Activated naive CD4-positive, alpha-beta T cell treated with anti-CD3 and anti-CD28 coated beads, Interleukin-2, amount 10 ng/mL, durations not matched to agents 7 days and 5 days (primary cell): ENCODE measurements at regions not wholly inside any gene's neighbourhood (a gene's known extent, or its start where the extent isn't known, plus 50 kb on each side); places are given as distances from the start of the nearest gene placed in this dataset.

ENCODE experiments used
- CTCF ChIA-PET: fragments of 350-600 bp; sonication (Branson Sonifier 250); formaldehyde crosslinking; loops from one replicate; lab custom pipeline; 2021; ENCODE audit warnings: antibody characterized with exemption; lab: Charles Lee
- DNase-seq: peaks from one replicate; pipeline ENCODE4 v3.0.0-alpha.2; 2020
- H3K27ac Mint-ChIP-seq: one replicate; pipeline ENCODE4 v1.8.0; 2021; ENCODE audit warnings: mild to moderate bottlenecking, moderate library complexity, mixed read lengths
- H3K27me3 Mint-ChIP-seq: one replicate; pipeline ENCODE4 v1.8.0; 2021; ENCODE audit warnings: mild to moderate bottlenecking, mixed read lengths
- H3K36me3 Mint-ChIP-seq: one replicate; pipeline ENCODE4 v1.8.0; 2021; ENCODE audit warnings: mixed read lengths
- H3K4me1 Mint-ChIP-seq: one replicate; pipeline ENCODE4 v1.8.0; 2021; ENCODE audit warnings: mixed read lengths
- H3K4me3 Mint-ChIP-seq: one replicate; pipeline ENCODE4 v1.8.0; 2021; ENCODE audit warnings: mild to moderate bottlenecking, moderate library complexity, mixed read lengths
- H3K9me3 Mint-ChIP-seq: one replicate; pipeline ENCODE4 v1.8.0; 2021; ENCODE audit warnings: mixed read lengths

DNA sequence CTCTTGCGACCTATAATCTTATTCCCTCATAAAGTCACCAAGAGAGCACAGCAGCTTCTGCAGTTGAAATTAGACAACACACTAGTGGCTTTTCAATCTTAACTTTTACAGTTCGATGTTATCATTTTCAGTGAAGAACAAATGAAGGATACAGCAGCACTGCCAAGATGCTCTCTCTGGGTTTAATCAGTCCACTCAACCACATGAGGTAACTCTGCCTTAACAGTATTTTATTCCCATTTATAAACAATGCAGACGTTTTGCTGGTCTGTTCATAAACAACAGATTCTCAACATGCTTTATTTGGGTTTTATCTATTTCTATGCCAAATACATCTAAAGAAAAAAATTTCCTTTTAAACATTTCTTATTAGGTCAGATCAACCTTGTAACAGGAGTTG is 646.0 kb upstream of the FAM241A start:
- Mint-ChIP-seq H3K27ac (no peak overlapping the region), H3K9me3 (no peaks in the 10 kb centered on the region), H3K4me3 (no peak overlapping the region), H3K27me3 (no peaks in the 10 kb centered on the region), H3K4me1 (no peaks in the 10 kb centered on the region), H3K36me3 (no peaks in the 10 kb centered on the region)
- CTCF ChIA-PET = interaction anchor here (0.7 kb wide), 1 partner anchor 21 kb away, joined by 3 read pairs; no protein-coding TSS in a partner anchor
- no peak for DNase-seq

DNA sequence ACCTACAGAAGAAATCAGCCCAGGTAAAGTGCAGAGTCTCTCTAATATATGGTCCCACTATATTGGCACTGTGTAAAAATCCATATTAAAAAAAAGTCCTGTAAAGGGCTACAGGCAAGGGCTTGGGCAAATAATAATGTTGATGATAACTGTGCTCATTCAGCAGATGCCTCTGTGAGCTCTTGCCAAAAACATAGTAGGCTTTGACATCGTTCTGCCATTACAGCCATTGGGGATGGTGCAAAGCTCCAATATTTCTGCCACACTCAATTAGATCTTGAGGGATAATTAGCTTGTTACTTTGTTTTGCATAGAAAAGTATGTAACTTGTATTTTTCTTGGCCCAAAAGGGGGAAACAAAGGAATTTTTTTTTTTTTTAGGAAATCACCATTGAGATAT is 645.5 kb upstream of the FAM241A start:
- Mint-ChIP-seq H3K9me3 (no peaks in the 10 kb centered on the region), H3K4me1 (no peaks in the 10 kb centered on the region), H3K4me3 (no peak overlapping the region), H3K36me3 (no peaks in the 10 kb centered on the region), H3K27me3 (no peaks in the 10 kb centered on the region), H3K27ac (no peak overlapping the region)
- CTCF ChIA-PET = interaction anchor here (0.7 kb wide), 1 partner anchor 21 kb away, joined by 3 read pairs; no protein-coding TSS in a partner anchor
- no peak for DNase-seq

DNA sequence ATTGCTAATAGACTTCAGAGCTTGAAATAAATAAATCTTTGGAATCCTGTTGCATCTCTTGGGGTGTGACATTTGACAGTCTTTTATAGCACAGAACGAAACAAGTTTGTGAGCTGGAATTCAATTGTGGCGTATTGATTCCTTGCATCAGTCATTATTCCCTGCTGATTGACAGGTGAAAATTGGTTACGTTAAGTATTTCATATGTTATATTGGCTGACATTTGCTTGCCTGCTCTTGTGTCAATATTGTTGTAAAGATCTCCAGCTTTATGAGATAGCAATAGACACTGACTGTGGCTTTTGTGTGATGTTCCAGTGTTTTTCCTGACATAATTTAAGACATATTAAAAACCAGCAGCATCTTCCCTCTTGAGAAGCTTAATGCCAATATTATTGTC is 644.4 kb upstream of the FAM241A start:
- no peaks in the 10 kb centered on the region for H3K9me3 Mint-ChIP-seq
- H3K27ac Mint-ChIP-seq = no peak overlapping the region
- no peaks in the 10 kb centered on the region for H3K27me3 Mint-ChIP-seq
- DNase-seq = no peak
- no peak overlapping the region for H3K4me3 Mint-ChIP-seq
- no peaks in the 10 kb centered on the region for H3K4me1 Mint-ChIP-seq
- H3K36me3 Mint-ChIP-seq = no peaks in the 10 kb centered on the region
- CTCF ChIA-PET = no interaction called here

DNA sequence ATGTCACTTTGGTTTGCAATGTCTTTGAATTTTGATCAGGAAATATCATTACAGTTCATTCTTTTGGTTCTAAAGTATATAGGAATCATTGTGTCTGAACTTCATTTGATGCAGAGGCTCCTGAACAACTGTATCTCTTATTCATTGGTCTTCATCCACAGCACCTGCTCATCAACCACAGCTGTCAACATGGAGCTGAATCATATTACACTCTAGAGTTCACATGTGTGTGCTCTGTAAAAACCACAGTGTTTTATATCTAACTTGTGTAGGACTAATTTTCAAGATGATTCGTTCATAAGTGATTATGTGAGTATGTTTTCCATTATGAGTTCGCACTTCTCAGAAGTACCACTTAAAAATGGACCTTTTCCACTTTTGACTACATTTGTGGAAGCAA is 643.3 kb upstream of the FAM241A start:
- DNase-seq = no peak
- H3K9me3 Mint-ChIP-seq = no peaks in the 10 kb centered on the region
- H3K36me3 Mint-ChIP-seq = no peaks in the 10 kb centered on the region
- H3K4me1 Mint-ChIP-seq = no peaks in the 10 kb centered on the region
- CTCF ChIA-PET = no interaction called here
- H3K27ac Mint-ChIP-seq = no peak overlapping the region
- H3K4me3 Mint-ChIP-seq = no peak overlapping the region
- H3K27me3 Mint-ChIP-seq = no peaks in the 10 kb centered on the region

DNA sequence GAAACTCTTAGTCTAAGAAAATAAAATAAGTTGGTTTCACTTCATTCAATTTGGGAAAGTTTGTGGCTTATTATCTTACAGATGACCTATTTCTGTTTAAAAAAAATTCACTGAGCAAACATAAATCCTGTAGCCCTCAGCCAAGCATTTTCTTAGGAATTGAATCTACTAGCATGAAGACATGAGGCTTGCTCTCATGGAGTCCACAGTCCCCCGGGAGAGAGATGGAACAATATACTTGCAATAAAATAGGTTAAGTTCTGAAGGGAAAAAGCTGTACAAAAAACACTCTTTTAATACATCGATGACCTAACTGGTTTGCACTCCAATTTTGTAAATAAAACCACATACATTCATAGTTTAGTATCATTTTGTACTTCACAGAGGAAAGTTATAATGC is 642.6 kb upstream of the FAM241A start:
- H3K27ac Mint-ChIP-seq = no peak overlapping the region
- no peaks in the 10 kb centered on the region for H3K4me1 Mint-ChIP-seq
- no peak for DNase-seq
- CTCF ChIA-PET = no interaction called here
- H3K36me3 Mint-ChIP-seq = no peaks in the 10 kb centered on the region
- H3K27me3 Mint-ChIP-seq = no peaks in the 10 kb centered on the region
- H3K4me3 Mint-ChIP-seq = no peak overlapping the region
- H3K9me3 Mint-ChIP-seq = no peaks in the 10 kb centered on the region

DNA sequence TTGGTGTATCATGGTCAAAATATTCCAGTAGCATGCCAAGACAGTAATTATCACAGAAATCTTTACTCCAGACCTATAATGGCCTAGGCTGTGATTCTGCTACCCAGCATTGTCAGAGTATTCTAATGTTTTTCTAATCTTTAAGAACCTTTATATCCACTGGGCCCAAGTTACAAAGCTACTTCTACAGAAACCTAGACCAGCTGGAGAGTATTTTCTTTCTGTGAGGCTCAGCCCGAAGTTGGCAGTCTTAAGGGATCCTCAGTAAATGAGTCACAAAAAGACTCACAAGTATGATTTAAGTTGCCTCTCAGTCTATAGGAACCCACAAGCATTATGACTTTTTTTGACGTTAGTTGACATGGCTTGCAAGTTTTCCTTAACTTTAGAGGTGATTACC is 638.5 kb upstream of the FAM241A start:
- H3K27me3 Mint-ChIP-seq = no peaks in the 10 kb centered on the region
- CTCF ChIA-PET = no interaction called here
- no peaks in the 10 kb centered on the region for H3K9me3 Mint-ChIP-seq
- H3K4me3 Mint-ChIP-seq = no peak overlapping the region
- no peaks in the 10 kb centered on the region for H3K4me1 Mint-ChIP-seq
- DNase-seq = no peak
- H3K27ac Mint-ChIP-seq = no peak overlapping the region
- H3K36me3 Mint-ChIP-seq = no peaks in the 10 kb centered on the region

DNA sequence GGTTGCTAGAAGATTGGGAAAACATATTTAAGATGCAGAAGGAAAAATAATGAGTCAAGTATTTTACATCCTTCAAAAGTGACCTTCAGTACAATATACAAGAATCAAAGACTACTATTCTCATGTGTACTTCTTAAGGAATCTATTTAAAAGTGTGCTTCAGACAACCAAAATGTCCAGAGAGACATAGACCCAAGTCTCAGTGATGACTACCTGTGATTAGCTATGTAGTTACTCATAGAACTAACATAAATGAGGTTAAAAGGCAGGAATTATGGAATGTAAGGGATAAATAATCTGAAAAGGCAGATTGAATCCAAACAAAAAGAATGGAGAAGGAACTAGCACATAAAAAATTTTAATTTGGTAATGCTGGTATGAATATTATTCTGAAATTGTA is 634.7 kb upstream of the FAM241A start:
- H3K27me3 Mint-ChIP-seq = no peaks in the 10 kb centered on the region
- no peak for DNase-seq
- CTCF ChIA-PET = no interaction called here
- no peaks in the 10 kb centered on the region for H3K36me3 Mint-ChIP-seq
- H3K9me3 Mint-ChIP-seq = no peaks in the 10 kb centered on the region
- H3K27ac Mint-ChIP-seq = no peak overlapping the region
- no peaks in the 10 kb centered on the region for H3K4me1 Mint-ChIP-seq
- no peak overlapping the region for H3K4me3 Mint-ChIP-seq

DNA sequence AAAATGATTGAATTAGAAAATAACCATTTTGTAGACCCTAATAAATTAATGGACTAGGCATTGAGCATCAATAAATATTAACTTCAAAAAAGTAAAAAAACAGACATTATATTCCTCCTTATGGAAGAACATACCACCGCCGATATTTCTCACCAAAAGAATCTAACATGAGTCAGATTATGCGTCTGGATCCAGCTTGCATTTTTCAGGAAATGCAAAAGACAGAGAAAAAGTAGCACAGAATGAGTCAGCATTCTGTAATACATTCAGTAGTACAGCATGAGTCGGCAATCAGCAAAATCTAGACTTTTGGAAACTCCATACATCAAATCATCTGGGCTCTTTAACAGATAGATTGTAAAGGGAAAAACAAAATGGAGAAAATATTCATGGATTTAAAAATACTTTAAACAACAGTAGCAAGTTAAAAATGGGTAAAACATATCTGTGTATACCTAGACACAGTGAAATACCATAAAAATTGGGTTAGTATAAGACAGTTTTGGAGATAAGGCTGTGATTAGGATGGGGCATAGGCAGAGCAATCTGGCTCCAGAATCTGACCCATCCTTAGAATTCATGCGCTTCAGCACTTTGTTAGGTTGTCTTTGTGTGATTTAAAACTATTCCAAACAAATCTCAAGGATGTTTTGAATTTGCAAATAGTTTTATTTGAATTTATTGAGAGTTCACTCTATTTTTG is 633.0 kb upstream of the FAM241A start:
- H3K27me3 Mint-ChIP-seq = no peaks in the 10 kb centered on the region
- no peak for DNase-seq
- CTCF ChIA-PET = interaction anchor here (0.7 kb wide), 1 partner anchor 992 kb away, joined by 3 read pairs; no protein-coding TSS in a partner anchor
- H3K36me3 Mint-ChIP-seq = no peaks in the 10 kb centered on the region
- H3K4me3 Mint-ChIP-seq = no peak overlapping the region
- H3K27ac Mint-ChIP-seq = no peak overlapping the region
- no peaks in the 10 kb centered on the region for H3K9me3 Mint-ChIP-seq
- H3K4me1 Mint-ChIP-seq = no peaks in the 10 kb centered on the region

DNA sequence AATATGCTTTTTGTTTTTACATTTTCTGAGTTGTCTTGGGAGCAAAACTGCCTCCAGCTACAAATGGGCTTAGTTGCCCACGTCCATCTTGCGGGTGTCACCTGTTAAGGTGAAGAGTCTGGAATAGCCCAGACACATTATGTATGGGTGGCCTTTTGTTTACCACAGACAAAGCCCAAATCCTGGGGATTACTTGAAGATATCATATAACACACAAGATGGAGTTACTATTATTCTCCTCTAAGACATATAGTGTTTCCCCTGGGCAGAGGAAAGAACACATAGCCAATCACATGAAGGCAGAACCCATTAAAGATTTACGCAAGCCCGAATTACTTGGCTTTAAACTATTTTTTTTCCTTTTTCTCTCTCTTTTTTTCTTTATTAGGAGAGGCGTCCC is 625.6 kb upstream of the FAM241A start:
- H3K4me1 Mint-ChIP-seq = no peaks in the 10 kb centered on the region
- CTCF ChIA-PET = no interaction called here
- no peak overlapping the region for H3K27ac Mint-ChIP-seq
- H3K4me3 Mint-ChIP-seq = no peak overlapping the region
- DNase-seq = no peak
- H3K9me3 Mint-ChIP-seq = peaks cover 1% of the 10 kb centered on the region
- H3K36me3 Mint-ChIP-seq = no peaks in the 10 kb centered on the region
- H3K27me3 Mint-ChIP-seq = no peaks in the 10 kb centered on the region

DNA sequence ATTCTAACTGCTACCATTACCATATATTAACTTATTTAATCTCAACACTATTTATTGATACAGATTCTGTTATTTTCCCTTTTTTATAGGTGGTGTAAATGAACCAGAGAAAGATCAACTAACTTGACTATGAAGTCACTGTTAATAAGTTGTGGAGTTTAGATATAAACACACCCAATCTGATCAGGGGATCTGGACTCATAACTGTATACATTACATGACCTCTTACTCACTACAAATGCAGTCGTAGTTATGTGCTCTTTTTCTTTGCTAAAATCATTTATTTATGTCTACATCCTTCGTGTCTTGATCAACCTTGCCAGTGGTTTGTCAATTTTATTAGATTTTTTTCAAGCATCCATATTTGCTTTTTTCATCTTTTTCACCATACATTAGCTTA is 614.8 kb upstream of the FAM241A start:
- Mint-ChIP-seq H3K27me3 (no peaks in the 10 kb centered on the region), H3K9me3 (peaks cover 7% of the 10 kb centered on the region), H3K4me3 (no peak overlapping the region), H3K27ac (no peak overlapping the region), H3K4me1 (no peaks in the 10 kb centered on the region), H3K36me3 (no peaks in the 10 kb centered on the region)
- CTCF ChIA-PET = no interaction called here
- no peak for DNase-seq

DNA sequence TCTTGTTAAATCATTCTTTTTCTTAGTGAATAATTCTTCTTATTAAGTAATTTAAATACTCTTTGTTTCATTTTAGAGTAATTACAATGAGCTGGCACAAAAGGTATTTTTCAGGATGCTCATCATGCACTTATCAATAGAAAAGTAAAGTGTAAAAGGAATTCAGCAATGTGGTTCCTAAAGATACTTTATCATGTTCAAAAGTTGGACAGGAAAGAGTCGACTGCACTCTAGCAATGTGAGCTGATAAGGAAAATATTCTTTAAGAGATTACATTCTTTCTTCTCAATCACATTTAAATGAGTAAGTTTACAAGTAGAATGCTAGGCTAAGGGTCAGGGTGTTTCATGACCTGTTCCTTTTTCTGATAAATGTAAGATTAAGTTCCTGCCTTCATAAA is 609.5 kb upstream of the FAM241A start:
- Mint-ChIP-seq H3K27me3 (no peaks in the 10 kb centered on the region), H3K4me1 (no peaks in the 10 kb centered on the region), H3K27ac (no peak overlapping the region), H3K9me3 (peaks cover 4% of the 10 kb centered on the region), H3K36me3 (no peaks in the 10 kb centered on the region), H3K4me3 (no peak overlapping the region)
- DNase-seq = no peak
- CTCF ChIA-PET = no interaction called here

DNA sequence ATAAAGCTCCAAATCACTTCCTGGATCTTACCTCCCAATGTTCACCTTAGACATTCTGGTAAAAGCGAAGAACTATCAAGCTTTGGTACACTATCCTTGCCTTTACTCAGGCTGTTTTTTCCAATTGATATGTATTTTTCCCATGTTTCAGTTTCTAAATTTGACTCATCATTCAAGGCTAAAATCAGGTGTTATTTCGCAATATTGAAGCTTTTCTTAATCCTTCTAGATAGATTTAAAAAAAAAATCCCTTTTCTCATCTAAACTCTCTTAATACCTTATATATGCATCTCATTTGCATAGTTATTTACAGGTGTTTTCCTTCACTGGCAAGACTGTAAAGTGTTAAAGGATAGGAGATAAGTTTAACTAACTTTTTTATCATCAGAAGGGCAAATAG is 608.1 kb upstream of the FAM241A start:
- H3K27me3 Mint-ChIP-seq = no peaks in the 10 kb centered on the region
- peaks cover 4% of the 10 kb centered on the region for H3K9me3 Mint-ChIP-seq

DNA sequence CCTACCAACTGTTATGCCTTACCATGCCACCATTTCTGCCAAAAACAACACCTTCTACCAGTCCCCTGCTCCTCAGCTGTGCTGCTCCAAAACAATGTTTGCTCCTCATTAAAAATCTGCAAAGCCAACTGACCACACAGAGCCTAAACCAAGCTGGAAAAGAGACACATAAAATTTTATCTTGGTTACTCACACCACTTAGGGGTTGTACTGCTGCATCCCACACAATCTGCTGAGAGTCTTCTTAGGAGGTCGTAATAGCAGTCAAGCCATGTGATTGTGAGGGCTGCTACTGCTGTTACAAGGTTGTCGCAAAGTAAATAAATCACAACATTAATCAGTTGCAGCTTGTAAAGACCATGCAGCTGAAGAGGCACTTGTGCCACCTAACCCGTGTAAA is 607.4 kb upstream of the FAM241A start:
- no peak overlapping the region for H3K4me3 Mint-ChIP-seq
- H3K27me3 Mint-ChIP-seq = no peaks in the 10 kb centered on the region
- H3K36me3 Mint-ChIP-seq = no peaks in the 10 kb centered on the region
- peaks cover 4% of the 10 kb centered on the region for H3K9me3 Mint-ChIP-seq
- no peaks in the 10 kb centered on the region for H3K4me1 Mint-ChIP-seq
- no peak overlapping the region for H3K27ac Mint-ChIP-seq
- DNase-seq = no peak
- CTCF ChIA-PET = no interaction called here

More for the DNA sequence above, 608.1 kb upstream of the FAM241A start:
- Mint-ChIP-seq H3K4me1 (no peaks in the 10 kb centered on the region), H3K27ac (no peak overlapping the region), H3K4me3 (no peak overlapping the region), H3K36me3 (no peaks in the 10 kb centered on the region)
- DNase-seq = no peak
- CTCF ChIA-PET = no interaction called here

DNA sequence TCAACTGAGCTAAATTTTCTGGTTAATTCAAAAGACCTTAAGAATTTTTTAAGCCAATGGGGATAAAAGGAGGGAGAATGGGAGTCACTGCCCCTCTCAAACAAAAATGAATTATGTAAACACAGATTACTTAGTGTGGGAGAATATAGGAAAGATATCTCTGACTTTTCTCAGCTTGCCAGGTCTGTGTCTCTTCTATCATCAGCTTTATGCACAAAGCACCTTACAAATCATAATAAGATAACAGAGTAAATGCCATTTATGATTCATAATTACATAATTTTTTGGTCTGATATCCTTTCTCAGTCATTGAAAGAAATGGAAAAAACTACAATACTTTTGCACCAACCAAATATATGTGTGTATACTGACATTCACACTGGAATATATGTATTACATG is 604.6 kb upstream of the FAM241A start:
- Mint-ChIP-seq H3K36me3 (no peaks in the 10 kb centered on the region), H3K4me1 (no peaks in the 10 kb centered on the region), H3K4me3 (no peak overlapping the region), H3K27me3 (no peaks in the 10 kb centered on the region), H3K27ac (no peak overlapping the region), H3K9me3 (no peaks in the 10 kb centered on the region)
- CTCF ChIA-PET = no interaction called here
- DNase-seq = no peak

DNA sequence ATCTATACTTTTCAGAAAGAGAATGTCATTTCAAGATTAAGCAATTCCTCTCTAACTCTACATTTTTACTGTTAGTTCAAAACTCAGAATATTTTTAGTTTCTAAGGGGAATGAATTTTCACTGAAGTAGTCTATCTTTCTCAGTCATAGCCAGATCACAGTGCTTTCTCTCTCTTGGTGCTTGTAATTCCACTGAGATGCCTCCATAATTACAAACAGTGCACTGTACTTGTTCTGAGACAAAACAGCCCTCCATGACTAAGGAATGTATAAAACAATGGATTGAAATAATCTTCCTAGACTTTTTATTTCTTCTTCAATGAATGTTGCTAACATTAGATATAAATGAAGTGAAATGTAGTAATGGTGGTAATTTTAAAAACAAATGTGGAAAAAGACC is 603.2 kb upstream of the FAM241A start:
- Mint-ChIP-seq H3K36me3 (no peaks in the 10 kb centered on the region), H3K4me1 (no peaks in the 10 kb centered on the region), H3K9me3 (no peaks in the 10 kb centered on the region), H3K4me3 (no peak overlapping the region), H3K27ac (no peak overlapping the region), H3K27me3 (no peaks in the 10 kb centered on the region)
- no peak for DNase-seq
- CTCF ChIA-PET = no interaction called here
